AG04449 (cell line): ENCODE measurements at regions not wholly inside any gene's neighbourhood (a gene's known extent, or its start where the extent isn't known, plus 50 kb on each side); places are given as distances from the start of the nearest gene placed in this dataset.

Experiments used
- CTCF ChIA-PET: fragments of 350-600 bp; formaldehyde crosslinking; extraction: SDS; loops from one replicate; lab custom pipeline; 2021; ENCODE audit warnings: antibody characterized with exemption; lab: Yijun Ruan, JAX
- POLR2A ChIA-PET: fragments of 400-600, 350-600 bp; formaldehyde crosslinking; extraction: SDS; loops from one replicate; lab custom pipeline; 2020; ENCODE audit warnings: antibody characterized with exemption, inconsistent platforms; lab: Yijun Ruan, JAX
- DNase-seq: peaks from one replicate; pipeline ENCODE4 v3.0.0-alpha.2; 2010; ENCODE audit warnings: low read depth, low spot score
- H3K4me3 ChIP-seq: 2 replicates; pipeline ENCODE4 v1.5.1; 2011; ENCODE audit warnings: low read depth, mild to moderate bottlenecking, control low read depth, low read length
- TF ChIP-seq, protein P1 (sequence below): IDR thresholded peaks from one replicate; pipeline ENCODE4 v1.5.1; 2011; ENCODE audit warnings: mild to moderate bottlenecking, moderate library complexity, low read length, control low read depth, inconsistent platforms; ENCODE audit not compliant: insufficient read depth; ENCODE audit errors: missing control alignments

DNA sequence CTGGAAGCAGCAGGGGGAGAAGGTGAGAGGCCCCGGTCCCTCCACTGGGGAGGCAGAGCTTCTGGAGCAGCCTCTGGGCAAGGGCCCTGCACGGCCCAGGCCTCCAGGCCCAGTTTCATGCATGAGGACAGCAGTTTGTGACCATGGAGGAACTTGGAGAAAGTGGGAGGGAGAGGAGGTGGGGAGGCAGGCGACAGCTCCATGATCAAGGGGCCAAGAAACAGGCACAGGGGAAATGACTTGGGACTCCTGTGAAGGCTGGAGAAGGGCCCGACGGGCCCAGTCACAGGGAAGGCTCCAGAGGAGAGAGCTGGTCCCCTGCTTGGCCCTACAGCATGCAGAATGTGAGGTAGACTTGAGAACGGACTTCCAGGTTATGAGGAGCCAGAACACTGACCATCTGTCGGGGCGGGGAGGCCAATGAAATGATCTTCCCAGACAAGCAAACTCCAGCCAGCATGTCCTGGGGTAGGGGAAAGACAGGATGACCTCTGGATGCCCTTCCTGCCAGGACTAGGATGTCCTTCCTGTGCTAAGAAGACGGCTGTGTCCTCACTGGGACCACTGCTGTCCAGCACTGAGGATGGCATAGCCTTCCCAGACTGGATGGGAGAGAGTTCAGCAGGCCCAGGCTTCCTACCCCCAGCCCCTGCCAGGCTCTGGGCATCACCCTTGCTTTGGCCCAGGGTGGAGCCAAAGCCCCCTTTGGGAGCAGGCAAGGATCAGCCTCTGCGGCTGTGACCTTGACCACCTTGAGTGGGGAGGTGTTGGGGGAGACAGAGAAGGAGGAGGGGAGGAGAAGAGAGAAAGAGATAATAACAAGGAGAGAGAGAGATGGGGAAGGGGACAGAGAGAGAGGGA is 548.2 kb downstream of the PTPRU start:
- CTCF ChIA-PET: interaction anchor here (1.0 to 1.2 kb wide), 2 partner anchors 9 to 75 kb away, joined by 3 to 4 read pairs; no protein-coding TSS in a partner anchor
- POLR2A ChIA-PET: interaction anchor here (0.6 kb wide), 1 partner anchor 304 kb away, joined by 3 read pairs; no protein-coding TSS in a partner anchor
- no peak for DNase-seq
- TF ChIP-seq, protein P1, sequence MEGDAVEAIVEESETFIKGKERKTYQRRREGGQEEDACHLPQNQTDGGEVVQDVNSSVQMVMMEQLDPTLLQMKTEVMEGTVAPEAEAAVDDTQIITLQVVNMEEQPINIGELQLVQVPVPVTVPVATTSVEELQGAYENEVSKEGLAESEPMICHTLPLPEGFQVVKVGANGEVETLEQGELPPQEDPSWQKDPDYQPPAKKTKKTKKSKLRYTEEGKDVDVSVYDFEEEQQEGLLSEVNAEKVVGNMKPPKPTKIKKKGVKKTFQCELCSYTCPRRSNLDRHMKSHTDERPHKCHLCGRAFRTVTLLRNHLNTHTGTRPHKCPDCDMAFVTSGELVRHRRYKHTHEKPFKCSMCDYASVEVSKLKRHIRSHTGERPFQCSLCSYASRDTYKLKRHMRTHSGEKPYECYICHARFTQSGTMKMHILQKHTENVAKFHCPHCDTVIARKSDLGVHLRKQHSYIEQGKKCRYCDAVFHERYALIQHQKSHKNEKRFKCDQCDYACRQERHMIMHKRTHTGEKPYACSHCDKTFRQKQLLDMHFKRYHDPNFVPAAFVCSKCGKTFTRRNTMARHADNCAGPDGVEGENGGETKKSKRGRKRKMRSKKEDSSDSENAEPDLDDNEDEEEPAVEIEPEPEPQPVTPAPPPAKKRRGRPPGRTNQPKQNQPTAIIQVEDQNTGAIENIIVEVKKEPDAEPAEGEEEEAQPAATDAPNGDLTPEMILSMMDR: no peak
- H3K4me3 ChIP-seq: no peak overlapping the region

DNA sequence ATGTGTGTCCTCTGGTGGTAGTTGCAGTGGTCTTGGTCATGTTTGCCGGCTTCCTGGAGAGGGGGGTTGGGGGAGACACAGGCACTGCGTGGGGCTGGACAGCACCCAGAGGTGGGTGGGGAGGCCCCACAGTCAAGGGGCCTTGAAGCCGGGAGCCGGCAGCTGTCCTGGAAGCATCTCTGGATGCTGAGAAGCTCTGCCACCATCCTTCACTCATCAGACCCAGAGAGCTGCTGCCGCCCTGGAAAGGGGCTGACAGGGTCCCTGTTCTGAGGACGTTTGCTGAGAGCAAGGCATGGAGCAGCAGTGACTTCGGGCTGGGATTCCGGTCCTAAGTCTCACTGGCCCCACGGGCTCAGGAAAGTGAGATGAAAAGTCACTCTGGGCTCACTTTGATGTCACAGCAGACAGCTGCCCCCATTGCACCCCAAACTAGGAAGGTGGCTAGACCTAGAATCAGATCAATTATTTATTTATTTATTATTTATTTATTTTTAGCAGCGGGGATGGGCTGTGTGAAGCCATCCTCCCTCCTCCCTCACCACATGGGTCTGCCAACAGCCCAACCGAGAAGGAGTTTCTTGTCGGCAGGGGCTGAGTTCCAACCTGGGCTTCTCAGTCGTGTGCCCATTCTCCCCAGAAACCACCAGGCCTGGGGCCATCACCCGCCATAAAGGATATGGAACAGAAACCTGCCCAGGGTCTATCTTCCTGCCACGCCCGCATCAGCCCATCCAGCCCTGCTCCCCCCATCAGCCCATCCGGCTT is 547.4 kb downstream of the PTPRU start:
- ChIA-PET POLR2A (no interaction called here), CTCF (interaction anchor here (1.0 to 1.2 kb wide), 3 partner anchors 9 to 74 kb away, joined by 3 to 4 read pairs (median 3); no protein-coding TSS in a partner anchor)
- no peak overlapping the region for H3K4me3 ChIP-seq
- no peak for DNase-seq
- TF ChIP-seq, protein P1: no peak

DNA sequence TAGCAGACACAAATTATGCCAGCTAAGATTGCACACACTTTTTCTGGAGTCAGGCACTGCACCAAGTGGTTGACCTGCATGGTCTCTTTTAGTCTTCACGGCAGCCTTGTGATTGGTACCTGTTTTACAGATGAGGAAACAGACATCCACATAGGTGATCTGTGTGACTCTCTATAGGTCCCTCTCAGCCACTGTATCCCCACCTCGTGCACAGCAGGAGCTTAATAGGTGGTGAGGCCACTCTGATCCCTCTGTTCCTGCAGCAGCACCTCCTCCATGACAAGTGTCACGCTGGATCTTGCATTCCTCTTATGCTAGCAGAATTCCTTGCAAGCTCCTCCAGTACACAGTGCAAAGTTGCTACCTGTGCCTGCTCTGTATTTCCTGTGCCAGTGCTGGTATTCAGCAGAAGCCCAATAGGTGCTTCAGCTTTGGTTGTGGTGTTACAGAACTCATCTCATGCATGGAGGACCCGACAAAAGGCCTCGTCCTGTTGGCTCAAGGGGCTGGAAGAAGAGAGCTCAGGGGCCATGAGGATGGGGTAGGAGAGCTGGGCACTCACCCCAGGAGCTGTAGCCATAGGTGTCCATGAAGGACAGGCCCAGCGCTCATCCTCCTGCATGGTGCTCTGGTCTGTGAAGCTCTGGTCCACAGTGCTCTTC is 546.7 kb downstream of the PTPRU start:
- TF ChIP-seq, protein P1: no peak
- POLR2A ChIA-PET: no interaction called here

DNA sequence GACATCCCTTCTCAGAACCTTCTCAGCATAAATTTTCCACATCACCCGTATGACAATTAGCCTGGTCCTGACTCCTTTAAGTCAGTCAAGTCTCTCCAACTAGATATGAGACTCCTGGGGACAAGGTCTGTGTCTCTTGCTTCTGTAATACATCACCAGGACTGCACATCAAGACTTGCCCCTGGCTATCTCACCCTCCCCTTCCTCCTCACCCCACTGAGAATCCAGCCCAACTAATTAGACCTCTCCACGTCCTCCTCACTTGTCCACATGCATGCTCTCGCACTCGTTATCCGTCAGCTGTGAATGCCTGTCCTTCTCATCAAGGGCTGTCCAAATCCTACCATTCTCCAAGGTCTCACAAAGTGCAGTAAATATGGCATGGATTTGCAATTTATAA is 542.8 kb downstream of the PTPRU start:
- H3K4me3 ChIP-seq: no peak overlapping the region
- no peak for DNase-seq
- TF ChIP-seq, protein P1: no peak
- CTCF ChIA-PET: no interaction called here
- POLR2A ChIA-PET: no interaction called here

More for the DNA sequence above, 546.7 kb downstream of the PTPRU start:
- H3K4me3 ChIP-seq: no peak overlapping the region
- CTCF ChIA-PET: interaction anchor here (1.0 kb wide), 1 partner anchor 10 kb away, joined by 3 read pairs; no protein-coding TSS in a partner anchor
- no peak for DNase-seq

DNA sequence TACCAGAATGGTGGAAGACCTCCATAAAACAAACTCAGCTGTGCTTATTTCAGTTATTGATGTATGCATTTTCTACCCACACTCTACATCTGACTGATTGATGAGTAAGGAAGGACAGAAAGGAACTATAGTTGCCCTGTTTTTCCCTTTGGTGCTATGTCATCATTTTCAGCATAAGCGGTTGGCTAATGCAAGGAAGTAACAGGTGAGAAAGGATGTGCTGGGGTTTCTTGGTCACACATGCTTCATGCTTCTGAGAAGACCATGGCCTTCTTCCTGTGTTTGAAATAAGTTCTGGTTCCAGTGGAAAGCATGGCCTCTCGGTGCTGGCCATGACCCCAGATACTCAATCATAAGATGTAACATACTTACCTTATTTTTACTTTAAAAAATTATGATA is 541.2 kb downstream of the PTPRU start:
- no peak for DNase-seq
- CTCF ChIA-PET: no interaction called here
- H3K4me3 ChIP-seq: no peak overlapping the region
- POLR2A ChIA-PET: no interaction called here
- TF ChIP-seq, protein P1: no peak
